Fibroblast of lung (primary cell): ENCODE measurements at regions not wholly inside any gene's neighbourhood (a gene's known extent, or its start where the extent isn't known, plus 50 kb on each side); places are given as distances from the start of the nearest gene placed in this dataset.

ENCODE experiments used
- EZH2 ChIP-seq: IDR thresholded peaks from 2 replicates; pipeline ENCODE4 v1.5.1; 2012; ENCODE audit warnings: low read length, control low read depth, mild to moderate bottlenecking; ENCODE audit errors: missing control alignments
- TF ChIP-seq, protein P1 (sequence below), 2 donors: IDR thresholded peaks in 1 of 2; conservative IDR thresholded peaks in 1 of 2; 1 replicate in 1 of 2; 2 replicates in 1 of 2; pipeline ENCODE4 v1.5.1; 2011 to 2012; ENCODE audit warnings: low read length in 2 of 2, control low read depth in 1 of 2, inconsistent platforms in 1 of 2, low read depth in 1 of 2, mild to moderate bottlenecking in 1 of 2

DNA sequence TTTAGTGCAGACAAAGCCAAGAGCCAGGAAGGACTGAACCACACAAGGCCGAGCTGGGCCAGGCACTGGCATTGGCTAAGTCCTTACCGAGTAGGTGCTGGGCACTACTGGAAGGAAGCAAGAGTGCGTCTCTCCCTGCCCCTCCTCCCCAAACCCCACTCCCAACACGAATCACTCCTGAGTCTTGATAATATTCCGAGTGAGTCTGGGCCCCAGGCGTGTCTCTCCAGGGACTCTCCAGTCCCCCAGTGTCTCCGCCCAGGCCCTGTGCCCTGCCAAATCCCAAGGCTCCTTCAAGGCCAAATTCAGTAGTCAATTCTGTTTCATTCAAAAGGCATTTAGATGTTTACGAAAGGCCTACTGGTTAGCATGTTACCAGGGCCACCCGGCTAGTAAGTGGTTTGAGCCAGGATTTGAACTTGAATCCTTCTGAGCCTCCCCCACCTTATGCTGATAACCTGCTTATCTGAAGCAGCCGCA lies 82.8 kb downstream of the GLI2 start:
- TF ChIP-seq, protein P1, sequence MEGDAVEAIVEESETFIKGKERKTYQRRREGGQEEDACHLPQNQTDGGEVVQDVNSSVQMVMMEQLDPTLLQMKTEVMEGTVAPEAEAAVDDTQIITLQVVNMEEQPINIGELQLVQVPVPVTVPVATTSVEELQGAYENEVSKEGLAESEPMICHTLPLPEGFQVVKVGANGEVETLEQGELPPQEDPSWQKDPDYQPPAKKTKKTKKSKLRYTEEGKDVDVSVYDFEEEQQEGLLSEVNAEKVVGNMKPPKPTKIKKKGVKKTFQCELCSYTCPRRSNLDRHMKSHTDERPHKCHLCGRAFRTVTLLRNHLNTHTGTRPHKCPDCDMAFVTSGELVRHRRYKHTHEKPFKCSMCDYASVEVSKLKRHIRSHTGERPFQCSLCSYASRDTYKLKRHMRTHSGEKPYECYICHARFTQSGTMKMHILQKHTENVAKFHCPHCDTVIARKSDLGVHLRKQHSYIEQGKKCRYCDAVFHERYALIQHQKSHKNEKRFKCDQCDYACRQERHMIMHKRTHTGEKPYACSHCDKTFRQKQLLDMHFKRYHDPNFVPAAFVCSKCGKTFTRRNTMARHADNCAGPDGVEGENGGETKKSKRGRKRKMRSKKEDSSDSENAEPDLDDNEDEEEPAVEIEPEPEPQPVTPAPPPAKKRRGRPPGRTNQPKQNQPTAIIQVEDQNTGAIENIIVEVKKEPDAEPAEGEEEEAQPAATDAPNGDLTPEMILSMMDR (conservative IDR thresholded peaks at IDR 0.05 in 1 of 2, IDR thresholded peaks at IDR 0.05 in 1 of 2; ENCODE audit: low read depth in 1 of 2, low read length in 2 of 2): no peak
- TF ChIP-seq EZH2: no peak
